ENCODE measurements at regions not wholly inside any gene's neighbourhood (a gene's known extent, or its start where the extent isn't known, plus 50 kb on each side); places are given as distances from the start of the nearest gene placed in this dataset.

DNA sequence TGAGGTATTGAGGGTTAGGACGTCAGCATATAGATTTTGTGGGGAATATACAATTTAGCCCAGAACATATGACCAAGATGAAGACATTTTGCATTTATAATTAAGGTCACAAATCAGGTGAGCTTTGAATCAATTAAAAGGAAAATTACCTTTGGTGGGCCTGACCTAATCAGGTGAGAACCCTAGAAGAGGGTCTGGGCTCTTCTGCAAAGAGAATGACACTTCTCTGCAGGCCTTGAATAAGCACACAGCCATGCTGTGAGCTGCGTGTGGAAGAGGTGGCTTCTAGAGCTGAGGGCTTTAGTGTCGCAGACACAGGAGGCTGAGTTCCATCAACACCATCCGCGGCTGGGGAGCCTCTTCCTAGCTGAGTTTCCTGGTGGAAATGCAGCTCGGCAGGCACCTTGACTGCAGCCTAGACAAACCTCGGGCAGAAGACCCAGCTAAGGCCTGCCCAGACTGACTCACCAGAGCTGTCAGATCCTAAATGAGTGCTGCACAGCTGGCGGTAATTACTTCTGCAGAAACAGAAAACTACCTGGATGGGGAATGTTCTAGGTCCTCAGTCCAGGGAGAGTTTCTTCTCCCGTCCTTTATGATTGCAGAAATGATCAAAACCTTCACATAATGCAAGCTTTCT is 287.5 kb upstream of the IRX1 start:
- TF ChIP-seq, protein P1, sequence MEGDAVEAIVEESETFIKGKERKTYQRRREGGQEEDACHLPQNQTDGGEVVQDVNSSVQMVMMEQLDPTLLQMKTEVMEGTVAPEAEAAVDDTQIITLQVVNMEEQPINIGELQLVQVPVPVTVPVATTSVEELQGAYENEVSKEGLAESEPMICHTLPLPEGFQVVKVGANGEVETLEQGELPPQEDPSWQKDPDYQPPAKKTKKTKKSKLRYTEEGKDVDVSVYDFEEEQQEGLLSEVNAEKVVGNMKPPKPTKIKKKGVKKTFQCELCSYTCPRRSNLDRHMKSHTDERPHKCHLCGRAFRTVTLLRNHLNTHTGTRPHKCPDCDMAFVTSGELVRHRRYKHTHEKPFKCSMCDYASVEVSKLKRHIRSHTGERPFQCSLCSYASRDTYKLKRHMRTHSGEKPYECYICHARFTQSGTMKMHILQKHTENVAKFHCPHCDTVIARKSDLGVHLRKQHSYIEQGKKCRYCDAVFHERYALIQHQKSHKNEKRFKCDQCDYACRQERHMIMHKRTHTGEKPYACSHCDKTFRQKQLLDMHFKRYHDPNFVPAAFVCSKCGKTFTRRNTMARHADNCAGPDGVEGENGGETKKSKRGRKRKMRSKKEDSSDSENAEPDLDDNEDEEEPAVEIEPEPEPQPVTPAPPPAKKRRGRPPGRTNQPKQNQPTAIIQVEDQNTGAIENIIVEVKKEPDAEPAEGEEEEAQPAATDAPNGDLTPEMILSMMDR (IDR thresholded peaks at IDR 0.05): no peak
- TF ChIP-seq POLR2A (IDR thresholded peaks at IDR 0.05): no peak

All from lower leg skin (tissue), 3 donors.